ENCODE measurements at regions not wholly inside any gene's neighbourhood (a gene's known extent, or its start where the extent isn't known, plus 50 kb on each side); places are given as distances from the start of the nearest gene placed in this dataset.
"Not testable (repeated sequence)": the region's sequence is repeated elsewhere in the genome, so short reads cannot be mapped to it uniquely, and the experiment has no call there.

DNA sequence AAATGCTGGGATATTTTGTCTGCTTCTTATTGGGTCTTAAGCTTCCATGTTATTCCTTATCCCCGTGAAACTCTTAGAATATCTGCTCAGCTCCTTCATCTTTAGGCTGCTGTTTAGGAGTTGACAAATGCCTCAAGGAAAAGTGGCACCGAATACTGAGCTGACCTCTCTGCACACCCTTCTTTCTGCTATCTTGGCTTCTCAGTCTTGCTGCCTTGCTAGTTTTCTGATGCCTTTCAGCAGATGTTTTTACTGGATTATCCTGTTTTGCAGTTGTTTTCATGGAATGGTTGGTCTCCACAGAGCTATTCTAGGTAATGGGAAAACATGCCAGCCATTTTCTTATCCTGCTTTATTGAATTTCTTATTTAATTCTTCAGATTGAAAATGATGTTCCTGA is 86.3 kb downstream of the GYPE start:
- DNase-seq, result no peak

GRCh38 chr4:143817866-143818265 is 87.5 kb downstream of the GYPE start:
- not testable (repeated sequence) for DNase-seq

DNA sequence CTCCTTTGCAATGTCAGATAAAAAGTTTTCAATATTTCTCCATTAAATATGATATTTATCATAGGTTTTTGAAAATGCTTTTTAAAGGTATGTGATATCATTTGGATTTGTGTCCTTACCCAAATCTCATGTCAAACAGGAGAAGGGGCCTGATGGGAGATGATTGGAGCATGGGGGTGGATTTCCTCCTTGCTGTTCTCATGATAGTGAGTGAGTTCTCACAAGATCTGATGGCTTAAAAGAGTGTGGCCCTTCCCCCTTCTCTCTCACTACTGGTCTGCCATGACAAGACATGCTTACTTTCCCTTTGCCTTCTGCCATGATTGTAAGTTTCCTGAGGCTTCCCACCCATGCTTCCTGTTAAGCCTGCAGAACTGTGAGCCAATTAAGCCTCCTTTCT is 90.0 kb downstream of the GYPE start:
- not testable (repeated sequence) for DNase-seq

GRCh38 chr4:143813431-143814154 is 91.8 kb downstream of the GYPE start:
- not testable (repeated sequence) for DNase-seq

DNA sequence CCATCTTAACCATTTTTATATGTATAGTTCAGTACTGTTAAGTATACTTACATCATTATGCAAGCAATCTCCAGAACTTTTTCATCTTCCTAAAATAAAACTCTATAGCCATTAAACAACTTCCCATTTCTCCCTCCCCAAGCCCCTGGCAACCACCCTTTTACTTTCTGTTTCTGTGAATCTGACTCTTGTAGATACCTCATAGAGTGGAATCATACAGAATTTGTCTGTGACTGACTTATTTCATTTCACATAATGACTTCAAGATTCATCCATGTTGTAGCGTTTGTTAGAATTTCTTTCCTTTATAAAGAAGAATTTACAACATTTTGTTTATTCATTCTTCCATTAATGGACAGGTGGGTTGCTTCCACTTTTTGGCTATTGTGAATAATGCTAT is 91.2 kb upstream of the FREM3 start:
- not testable (repeated sequence) for DNase-seq

GRCh38 chr4:143790425-143790824 is 90.0 kb upstream of the FREM3 start:
- not testable (repeated sequence) for DNase-seq

GRCh38 chr4:143789618-143790017 is 89.1 kb upstream of the FREM3 start:
- DNase-seq, result not testable (repeated sequence)

- DNase-seq, result no peak
Measured at GRCh38 chr4:143784567-143784966, 84.1 kb upstream of the FREM3 start.

DNA sequence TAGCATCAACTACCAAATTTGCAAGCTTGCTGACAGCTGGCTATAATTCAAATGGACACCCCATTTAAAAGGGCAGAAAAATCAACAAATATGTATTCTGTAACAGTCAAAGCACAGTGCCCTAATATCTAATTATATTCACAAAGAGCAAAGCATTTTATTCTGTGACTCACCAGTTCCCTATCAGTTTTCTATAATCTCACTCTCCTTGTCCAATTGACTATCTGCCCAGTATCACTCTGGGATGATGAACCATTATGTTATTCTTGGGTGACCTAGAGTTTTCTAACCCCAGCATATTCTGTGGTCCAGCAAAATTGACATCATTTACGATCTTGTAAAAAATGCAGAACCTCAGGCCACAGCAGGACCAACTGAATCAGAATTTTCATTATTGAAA is 82.0 kb upstream of the FREM3 start:
- DNase-seq, result no peak

- peak; percentile 19 for DNase-seq
Measured at GRCh38 chr4:143773998-143774895, 73.8 kb upstream of the FREM3 start.

DNA sequence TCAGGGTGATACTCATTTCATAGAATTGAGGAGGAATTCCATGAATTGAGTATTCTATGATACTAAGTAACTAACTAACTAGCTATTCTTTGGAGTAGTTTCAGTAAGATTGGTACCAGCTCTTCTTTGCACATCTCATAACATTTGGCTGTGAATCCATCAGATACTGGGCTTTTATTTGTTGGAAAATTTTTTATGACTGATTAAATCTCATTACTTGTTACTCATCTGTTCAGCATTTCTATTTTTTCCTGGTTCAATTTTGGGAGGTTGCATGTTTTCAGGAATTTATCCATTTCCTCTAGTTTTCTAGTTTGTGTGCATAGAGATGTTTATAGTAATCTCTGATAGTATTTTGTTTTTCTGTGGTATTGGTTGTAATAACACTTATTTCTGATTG is 70.8 kb upstream of the FREM3 start:
- DNase-seq, result no peak

GRCh38 chr4:143768007-143768591 is 67.6 kb upstream of the FREM3 start:
- no peak for DNase-seq

DNA sequence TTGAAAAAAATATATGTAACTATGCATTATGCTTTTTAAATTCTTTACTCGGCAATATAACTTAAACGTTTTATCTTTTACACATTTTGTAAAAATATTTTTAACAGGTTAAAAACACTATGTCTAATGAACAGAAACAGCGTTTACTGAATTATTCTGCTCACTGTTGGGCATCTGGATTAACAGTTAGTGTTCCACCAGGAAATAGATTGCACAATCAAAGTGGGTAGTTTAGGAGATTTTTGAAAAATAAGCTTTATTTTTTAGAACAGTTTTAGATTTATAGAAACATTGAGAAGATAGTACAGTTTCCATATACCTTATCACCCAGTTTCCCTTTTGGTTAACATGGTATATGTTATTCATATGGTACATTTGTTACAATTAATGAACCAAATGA is 63.1 kb upstream of the FREM3 start:
- DNase-seq, result no peak

GRCh38 chr4:143762511-143762910 is 62.0 kb upstream of the FREM3 start:
- no peak for DNase-seq
